ENCODE measurements at regions not wholly inside any gene's neighbourhood (a gene's known extent, or its start where the extent isn't known, plus 50 kb on each side); places are given as distances from the start of the nearest gene placed in this dataset.

- Histone ChIP-seq H3K27me3 (no peaks in the 10 kb centered on the region), H3K4me1 (no peaks in the 10 kb centered on the region), H3K9me3 (no peaks in the 10 kb centered on the region), H3K4me3 (no peak overlapping the region), H3K36me3 (no peaks in the 10 kb centered on the region), H3K27ac (no peak overlapping the region)
- DNase-seq (ENCODE audit: low spot score in 2 of 2): no peak
- TF ChIP-seq POLR2A (IDR thresholded peaks at IDR 0.05): no peak
- TF ChIP-seq POLR2AphosphoS5 (IDR thresholded peaks at IDR 0.05): no peak
- TF ChIP-seq CTCF (IDR thresholded peaks at IDR 0.05): no peak
- intact Hi-C loops (cut with DNase I; ENCODE audit: low total_unique reads): no loop called here
Measured at GRCh38 chr2:104678181-104678580, 175.7 kb upstream of the POU3F3 start.

- TF ChIP-seq POLR2AphosphoS5 (IDR thresholded peaks at IDR 0.05) (no peak), CTCF (IDR thresholded peaks at IDR 0.05) (no peak), POLR2A (IDR thresholded peaks at IDR 0.05) (no peak)
- intact Hi-C loops (cut with DNase I; ENCODE audit: low total_unique reads): no loop called here
- H3K36me3 ChIP-seq: no peaks in the 10 kb centered on the region
- no peaks in the 10 kb centered on the region for H3K4me1 ChIP-seq
- H3K4me3 ChIP-seq: no peak overlapping the region
- no peaks in the 10 kb centered on the region for H3K9me3 ChIP-seq
- H3K27ac ChIP-seq: no peak overlapping the region
- no peaks in the 10 kb centered on the region for H3K27me3 ChIP-seq
- no peak for DNase-seq (ENCODE audit: low spot score in 2 of 2)
Measured at GRCh38 chr2:104685591-104685990, 168.3 kb upstream of the POU3F3 start.

GRCh38 chr2:104687147-104687546 is 166.8 kb upstream of the POU3F3 start:
- Histone ChIP-seq H3K27me3 (no peaks in the 10 kb centered on the region), H3K9me3 (no peaks in the 10 kb centered on the region), H3K4me1 (no peaks in the 10 kb centered on the region), H3K4me3 (no peak overlapping the region), H3K36me3 (no peaks in the 10 kb centered on the region), H3K27ac (no peak overlapping the region)
- TF ChIP-seq POLR2AphosphoS5 (IDR thresholded peaks at IDR 0.05) (no peak), CTCF (IDR thresholded peaks at IDR 0.05) (no peak), POLR2A (IDR thresholded peaks at IDR 0.05) (no peak)
- intact Hi-C loops (cut with DNase I; ENCODE audit: low total_unique reads): no loop called here
- no peak for DNase-seq (ENCODE audit: low spot score in 2 of 2)

- Histone ChIP-seq H3K4me3 (no peak overlapping the region), H3K27ac (no peak overlapping the region), H3K9me3 (no peaks in the 10 kb centered on the region), H3K36me3 (no peaks in the 10 kb centered on the region), H3K27me3 (no peaks in the 10 kb centered on the region), H3K4me1 (no peaks in the 10 kb centered on the region)
- TF ChIP-seq POLR2AphosphoS5 (IDR thresholded peaks at IDR 0.05): no peak
- no peak for TF ChIP-seq POLR2A (IDR thresholded peaks at IDR 0.05)
- TF ChIP-seq CTCF (IDR thresholded peaks at IDR 0.05): no peak
- intact Hi-C loops (cut with DNase I; ENCODE audit: low total_unique reads): no loop called here
- DNase-seq (ENCODE audit: low spot score in 2 of 2): no peak
Measured at GRCh38 chr2:104690255-104690984, 163.5 kb upstream of the POU3F3 start.

- peaks cover 0 to 6% of the 10 kb centered on the region in 2 donors for H3K27me3 ChIP-seq
- no peak overlapping the region for H3K4me3 ChIP-seq
- H3K27ac ChIP-seq: no peak overlapping the region
- no peaks in the 10 kb centered on the region for H3K36me3 ChIP-seq
- H3K9me3 ChIP-seq: no peaks in the 10 kb centered on the region
- H3K4me1 ChIP-seq: no peaks in the 10 kb centered on the region
- DNase-seq (ENCODE audit: low spot score in 2 of 2): no peak
- intact Hi-C loops (cut with DNase I; ENCODE audit: low total_unique reads): no loop called here
- TF ChIP-seq POLR2AphosphoS5 (IDR thresholded peaks at IDR 0.05): no peak
- no peak for TF ChIP-seq CTCF (IDR thresholded peaks at IDR 0.05)
- no peak for TF ChIP-seq POLR2A (IDR thresholded peaks at IDR 0.05)
Measured at GRCh38 chr2:104698276-104698675, 155.6 kb upstream of the POU3F3 start.
